Suprapubic skin (tissue), 4 donors: ENCODE measurements at regions not wholly inside any gene's neighbourhood (a gene's known extent, or its start where the extent isn't known, plus 50 kb on each side); places are given as distances from the start of the nearest gene placed in this dataset.

Experiments
- DNase-seq, 2 donors: peaks; one replicate each; pipeline ENCODE4 v3.0.0-alpha.2; 2019; ENCODE audit warnings: low spot score in 2 of 2
- H3K27ac ChIP-seq: fragments of 200-600 bp; sonication (generic); one replicate; pipeline ENCODE4 v1.5.1; 2019
- H3K27me3 ChIP-seq: fragments of 200-600 bp; sonication (generic); one replicate; pipeline ENCODE4 v1.5.1; 2019
- H3K36me3 ChIP-seq: fragments of 200-600 bp; sonication (generic); one replicate; pipeline ENCODE4 v1.5.1; 2019
- H3K4me1 ChIP-seq: fragments of 200-600 bp; sonication (generic); one replicate; pipeline ENCODE4 v1.5.1; 2019
- H3K4me3 ChIP-seq: fragments of 200-600 bp; sonication (generic); one replicate; pipeline ENCODE4 v1.5.1; 2019; ENCODE audit warnings: mild to moderate bottlenecking
- H3K9me3 ChIP-seq: fragments of 200-600 bp; sonication (generic); one replicate; pipeline ENCODE4 v1.5.1; 2019
- CTCF ChIP-seq, 2 donors: fragments of 200-600 bp in 1 of 2; fragments of 450-650 bp in 1 of 2; sonication (generic) in 1 of 2; IDR thresholded peaks; one replicate each; pipeline ENCODE4 v1.5.1; 2016 to 2019; ENCODE audit warnings: antibody characterized with exemption in 2 of 2, mild to moderate bottlenecking in 1 of 2, moderate library complexity in 1 of 2
- EP300 ChIP-seq: sonication (generic); formaldehyde crosslinking; IDR thresholded peaks from one replicate; pipeline ENCODE4 v1.6.1; 2017; ENCODE audit warnings: antibody characterized with exemption
- POLR2A ChIP-seq, 2 donors: fragments of 450-650 bp; IDR thresholded peaks; one replicate each; pipeline ENCODE4 v1.6.1; 2017; ENCODE audit warnings: antibody characterized with exemption in 2 of 2, mild to moderate bottlenecking in 2 of 2, moderate library complexity in 2 of 2
- POLR2AphosphoS5 ChIP-seq, 3 donors: sonication (generic); formaldehyde crosslinking; IDR thresholded peaks; one replicate each; pipeline ENCODE4 v1.6.1; 2017; ENCODE audit warnings: antibody characterized with exemption in 3 of 3
- WGBS: methylation state at CpG from one replicate; pipeline ENCODE4 v1.1.5; 2018; 5-methylcytosine and 5-hydroxymethylcytosine counted together

- no peak for TF ChIP-seq EP300
- TF ChIP-seq CTCF (IDR thresholded peaks at IDR 0.05) = no peak
- no peak for DNase-seq
- H3K9me3 ChIP-seq = no peaks in the 10 kb centered on the region
- no peak overlapping the region for H3K27ac ChIP-seq
- no peaks in the 10 kb centered on the region for H3K27me3 ChIP-seq
- no peaks in the 10 kb centered on the region for H3K36me3 ChIP-seq
- no peak overlapping the region for H3K4me3 ChIP-seq
- 84% methylated on average over 3 of the region's 3 CpGs for WGBS
- H3K4me1 ChIP-seq = no peaks in the 10 kb centered on the region
Measured at GRCh38 chr2:175559613-175560012, 378.1 kb upstream of the ATP5MC3 start.

GRCh38 chr2:175557810-175558377 lies 376.4 kb upstream of the ATP5MC3 start:
- H3K27me3 ChIP-seq = no peaks in the 10 kb centered on the region
- WGBS = 58% methylated on average over 6 of the region's 6 CpGs
- H3K36me3 ChIP-seq = no peaks in the 10 kb centered on the region
- TF ChIP-seq CTCF (IDR thresholded peaks at IDR 0.05) = no peak
- no peak for TF ChIP-seq POLR2A (IDR thresholded peaks at IDR 0.05)
- no peak for TF ChIP-seq EP300
- no peak for TF ChIP-seq POLR2AphosphoS5 (IDR thresholded peaks at IDR 0.05)
- no peak overlapping the region for H3K4me3 ChIP-seq
- no peaks in the 10 kb centered on the region for H3K4me1 ChIP-seq
- H3K27ac ChIP-seq = no peak overlapping the region
- H3K9me3 ChIP-seq = no peaks in the 10 kb centered on the region
- DNase-seq = no peak

- no peak for DNase-seq
- Histone ChIP-seq H3K27me3 (no peaks in the 10 kb centered on the region), H3K27ac (no peak overlapping the region), H3K9me3 (no peaks in the 10 kb centered on the region), H3K4me1 (no peaks in the 10 kb centered on the region), H3K4me3 (no peak overlapping the region), H3K36me3 (no peaks in the 10 kb centered on the region)
- TF ChIP-seq POLR2AphosphoS5 (IDR thresholded peaks at IDR 0.05) (no peak), EP300 (no peak), POLR2A (IDR thresholded peaks at IDR 0.05) (no peak), CTCF (IDR thresholded peaks at IDR 0.05) (no peak)
- 40% methylated on average over 2 of the region's 2 CpGs for WGBS
Measured at GRCh38 chr2:175553910-175554309, 372.4 kb upstream of the ATP5MC3 start.

GRCh38 chr2:175552902-175553301 lies 371.4 kb upstream of the ATP5MC3 start:
- TF ChIP-seq POLR2AphosphoS5 (IDR thresholded peaks at IDR 0.05) (no peak), CTCF (IDR thresholded peaks at IDR 0.05) (no peak), EP300 (no peak), POLR2A (IDR thresholded peaks at IDR 0.05) (no peak)
- H3K36me3 ChIP-seq = no peaks in the 10 kb centered on the region
- H3K4me3 ChIP-seq = no peak overlapping the region
- H3K4me1 ChIP-seq = no peaks in the 10 kb centered on the region
- no peak overlapping the region for H3K27ac ChIP-seq
- no peak for DNase-seq
- WGBS = 36% methylated on average over 1 of the region's 1 CpG
- no peaks in the 10 kb centered on the region for H3K27me3 ChIP-seq
- no peaks in the 10 kb centered on the region for H3K9me3 ChIP-seq

GRCh38 chr2:175540421-175540820 lies 358.9 kb upstream of the ATP5MC3 start:
- 93% methylated on average over 3 of the region's 3 CpGs for WGBS
- Histone ChIP-seq H3K9me3 (no peaks in the 10 kb centered on the region), H3K36me3 (no peaks in the 10 kb centered on the region), H3K4me3 (no peak overlapping the region), H3K27me3 (no peaks in the 10 kb centered on the region), H3K4me1 (no peaks in the 10 kb centered on the region), H3K27ac (no peak overlapping the region)
- DNase-seq = no peak
- no peak for TF ChIP-seq EP300
- TF ChIP-seq CTCF (IDR thresholded peaks at IDR 0.05) = no peak
- TF ChIP-seq POLR2A (IDR thresholded peaks at IDR 0.05) = no peak
- no peak for TF ChIP-seq POLR2AphosphoS5 (IDR thresholded peaks at IDR 0.05)
